ENCODE measurements at regions not wholly inside any gene's neighbourhood (a gene's known extent, or its start where the extent isn't known, plus 50 kb on each side); places are given as distances from the start of the nearest gene placed in this dataset.

- TF ChIP-seq CTCF (IDR thresholded peaks at IDR 0.05; ENCODE audit: extremely low read depth in 1 of 2, insufficient read depth in 1 of 2, low read depth in 1 of 2, low read length in 2 of 2) = no peak
- no peak for TF ChIP-seq POLR2A (IDR thresholded peaks at IDR 0.05; ENCODE audit: low read depth, low read length)
- TF ChIP-seq EZH2 (IDR thresholded peaks at IDR 0.05; ENCODE audit: borderline replicate concordance, low read depth, low read length, severe bottlenecking) = no peak
- TF ChIP-seq MAX (IDR thresholded peaks at IDR 0.05; ENCODE audit: insufficient read depth, insufficient read length) = no peak
- TF ChIP-seq POLR2AphosphoS5 (IDR thresholded peaks at IDR 0.05; ENCODE audit: insufficient read depth, low read depth, low read length) = no peak
Observed at GRCh38 chr11:106413222-106413621, 335.8 kb downstream of the AASDHPPT start.

Measured in endothelial cell of umbilical vein (primary cell).